H1 (cell line): ENCODE measurements at regions not wholly inside any gene's neighbourhood (a gene's known extent, or its start where the extent isn't known, plus 50 kb on each side); places are given as distances from the start of the nearest gene placed in this dataset.

Source experiments
- ASH2L ChIP-seq: fragments of 200-600, 300-600 bp; sonication (generic); IDR thresholded peaks from one replicate; pipeline ENCODE4 v1.7.1; 2017; ENCODE audit warnings: low read length
- CTBP2 ChIP-seq: IDR thresholded peaks from 2 replicates; pipeline ENCODE4 v1.7.0; 2011; ENCODE audit warnings: borderline replicate concordance, mild to moderate bottlenecking, moderate library complexity, mixed read lengths, low read length; ENCODE audit not compliant: insufficient read depth, insufficient read length
- PHF8 ChIP-seq: fragments of 200-600 bp; sonication (generic); conservative IDR thresholded peaks from 2 replicates; pipeline ENCODE4 v1.7.1; 2012; ENCODE audit warnings: low read depth, mild to moderate bottlenecking, inconsistent platforms, low read length, moderate library complexity
- POLR2AphosphoS5 ChIP-seq: IDR thresholded peaks from 2 replicates; pipeline ENCODE4 v1.6.1; 2011; ENCODE audit warnings: low read depth, low read length
- TBP ChIP-seq: IDR thresholded peaks from 2 replicates; pipeline ENCODE4 v1.6.1; 2011; ENCODE audit warnings: low read depth, low read length, improper control_type of control experiment
- TEAD4 ChIP-seq: IDR thresholded peaks from 2 replicates; pipeline ENCODE4 v1.6.1; 2012; ENCODE audit warnings: low read depth, low read length, inconsistent platforms, mixed read lengths

DNA sequence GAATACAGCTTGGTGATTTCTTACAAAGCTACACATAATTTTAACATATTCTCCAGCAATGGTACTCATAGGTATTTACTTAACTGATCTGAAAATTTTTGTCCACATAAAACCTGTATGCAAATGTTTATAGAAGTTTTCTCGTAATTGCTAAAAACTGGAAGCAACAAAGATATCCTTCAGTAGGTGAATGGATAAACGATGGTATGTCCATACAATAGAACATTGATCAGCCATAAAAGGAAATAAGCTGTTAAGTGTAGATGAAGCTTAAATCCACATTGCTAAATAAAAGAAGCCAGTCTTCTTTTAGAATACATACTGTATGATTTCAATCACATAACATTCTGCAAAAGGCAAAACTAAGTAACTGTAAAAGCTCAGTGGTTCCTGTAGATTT, 224.8 kb upstream of the DPYD start (continued):
- TF ChIP-seq CTBP2 (no peak), POLR2AphosphoS5 (no peak), TBP (no peak), TEAD4 (no peak), ASH2L (no peak), PHF8 (no peak)
